CD14-positive monocyte (primary cell): ENCODE measurements at regions not wholly inside any gene's neighbourhood (a gene's known extent, or its start where the extent isn't known, plus 50 kb on each side); places are given as distances from the start of the nearest gene placed in this dataset.

Experiments
- DNase-seq, 3 donors: peaks; one replicate each; pipeline ENCODE4 v3.0.0-alpha.2; 2011 to 2022
- H2AFZ ChIP-seq: 2 replicates; pipeline ENCODE4 v1.6.0; 2012; ENCODE audit warnings: mild to moderate bottlenecking, low read depth, low read length, inconsistent platforms; ENCODE audit not compliant: insufficient read depth, poor library complexity, severe bottlenecking
- H3K27ac ChIP-seq, 2 donors: 1 replicate in 1 of 2; 2 replicates in 1 of 2; pipeline ENCODE4 v1.5.1; 2012 to 2013; ENCODE audit warnings: low read length in 2 of 2, control low read depth in 1 of 2, inconsistent platforms in 1 of 2, low read depth in 1 of 2, mild to moderate bottlenecking in 1 of 2
- H3K27me3 ChIP-seq, 2 donors: one replicate each; pipeline versions ENCODE4 v1.6.0 to v1.6.1; 2011 to 2013; ENCODE audit warnings: low read length in 2 of 2; ENCODE audit not compliant: control insufficient read depth in 2 of 2, insufficient read depth in 2 of 2
- H3K36me3 ChIP-seq, 2 donors: replicated peaks in 1 of 2; 1 replicate in 1 of 2; 2 replicates in 1 of 2; pipeline versions ENCODE4 v1.5.1 to v1.6.1; 2012 to 2013; ENCODE audit warnings: low read length in 2 of 2, control low read depth in 1 of 2, inconsistent platforms in 1 of 2, mild to moderate bottlenecking in 1 of 2; ENCODE audit not compliant: insufficient read depth in 2 of 2, control insufficient read depth in 1 of 2
- H3K4me1 ChIP-seq, 2 donors: 1 replicate in 1 of 2; 2 replicates in 1 of 2; pipeline versions ENCODE4 v1.5.1 to v1.6.1; 2012 to 2013; ENCODE audit warnings: low read length in 2 of 2, control low read depth in 1 of 2, inconsistent platforms in 1 of 2, mild to moderate bottlenecking in 1 of 2, moderate library complexity in 1 of 2; ENCODE audit not compliant: insufficient read depth in 2 of 2, control insufficient read depth in 1 of 2
- H3K4me2 ChIP-seq: replicated peaks from 2 replicates; pipeline ENCODE3; 2012; ENCODE audit warnings: low read length, moderate library complexity, mild to moderate bottlenecking; ENCODE audit not compliant: poor library complexity, severe bottlenecking; ENCODE audit errors: extremely low read depth
- H3K4me3 ChIP-seq, 3 experiments: fragments of 200-600 bp in 1 of 3; sonication (generic) in 1 of 3; replicated peaks in 1 of 3; 1 replicate in 2 of 3; 2 replicates in 1 of 3; pipeline ENCODE4 v1.5.1; 2011 to 2013; ENCODE audit warnings: low read length in 3 of 3, mild to moderate bottlenecking in 3 of 3, control low read depth in 2 of 3, low read depth in 2 of 3, inconsistent platforms in 1 of 3, moderate library complexity in 1 of 3
- H3K79me2 ChIP-seq: 2 replicates; pipeline ENCODE4 v1.6.0; 2012; ENCODE audit warnings: mild to moderate bottlenecking, control low read depth, inconsistent platforms, low read length, moderate library complexity; ENCODE audit not compliant: insufficient read depth
- H3K9ac ChIP-seq: 2 replicates; pipeline ENCODE4 v1.6.0; 2017; ENCODE audit warnings: low read length, mild to moderate bottlenecking; ENCODE audit not compliant: insufficient read depth, poor library complexity, severe bottlenecking
- H3K9me3 ChIP-seq, 2 donors: replicated peaks in 1 of 2; 1 replicate in 1 of 2; 2 replicates in 1 of 2; pipeline versions ENCODE4 v1.5.1 to v1.6.1; 2012 to 2013; ENCODE audit warnings: low read length in 2 of 2, control low read depth in 1 of 2; ENCODE audit not compliant: control insufficient read depth in 1 of 2, insufficient read depth in 1 of 2
- H4K20me1 ChIP-seq: 2 replicates; pipeline ENCODE4 v1.6.0; 2012; ENCODE audit warnings: mild to moderate bottlenecking, low read length, control low read depth, moderate library complexity; ENCODE audit not compliant: insufficient read depth
- H3K27ac Mint-ChIP-seq, 7 donors: one replicate each; pipeline ENCODE4 v1.8.0; 2020; ENCODE audit warnings: mild to moderate bottlenecking in 7 of 7, mixed read lengths in 7 of 7, moderate library complexity in 6 of 7, inconsistent platforms in 2 of 7
- H3K27me3 Mint-ChIP-seq, 3 donors: one replicate each; pipeline ENCODE4 v1.8.0; 2021 to 2022; ENCODE audit warnings: low read depth in 3 of 3, mild to moderate bottlenecking in 3 of 3, mixed read lengths in 3 of 3, moderate library complexity in 3 of 3, inconsistent platforms in 1 of 3
- H3K36me3 Mint-ChIP-seq, 2 donors: one replicate each; pipeline ENCODE4 v1.8.0; 2020; ENCODE audit warnings: mixed read lengths in 2 of 2, inconsistent platforms in 1 of 2, mild to moderate bottlenecking in 1 of 2
- H3K4me1 Mint-ChIP-seq: one replicate; pipeline ENCODE4 v1.8.0; 2020; ENCODE audit warnings: mild to moderate bottlenecking, mixed read lengths
- H3K4me3 Mint-ChIP-seq, 2 donors: one replicate each; pipeline ENCODE4 v1.8.0; 2020; ENCODE audit warnings: mild to moderate bottlenecking in 2 of 2, mixed read lengths in 2 of 2, moderate library complexity in 1 of 2
- H3K9me3 Mint-ChIP-seq, 7 donors: one replicate each; pipeline ENCODE4 v1.8.0; 2020 to 2022; ENCODE audit warnings: mixed read lengths in 7 of 7, mild to moderate bottlenecking in 6 of 7, moderate library complexity in 6 of 7, inconsistent platforms in 2 of 7
- CTCF ChIP-seq: fragments of 200-600 bp; IDR thresholded peaks from one replicate; pipeline ENCODE4 v1.8.0; 2022; ENCODE audit warnings: antibody characterized with exemption, mild to moderate bottlenecking
- WGBS: methylation state at CpG from one replicate; pipeline ENCODE4 v1.1.5; 2013; ENCODE audit warnings: missing lambda C conversion rate; ENCODE audit not compliant: insufficient coverage; 5-methylcytosine and 5-hydroxymethylcytosine counted together
- intact Hi-C, 2 donors: fragments of 100-400 bp; cut with micrococcal nuclease; formaldehyde crosslinking; loops; one replicate each; pipeline versions ENCODE4 v1.15.0 to v1.15.1; 2023

- Histone ChIP-seq H4K20me1 (no peaks in the 10 kb centered on the region), H3K36me3 (no peaks in the 10 kb centered on the region), H2AFZ (no peak overlapping the region), H3K4me1 (no peaks in the 10 kb centered on the region), H3K27me3 (no peaks in the 10 kb centered on the region), H3K9me3 (peaks cover 4 to 8% of the 10 kb centered on the region in 2 donors), H3K4me3 (no peak overlapping the region), H3K79me2 (no peaks in the 10 kb centered on the region), H3K4me2 (no peak overlapping the region), H3K27ac (no peak overlapping the region), H3K9ac (no peak overlapping the region)
- no peak for DNase-seq
- Mint-ChIP-seq H3K27me3 (peaks cover 0 to 2% (median 0%) of the 10 kb centered on the region in 3 donors), H3K9me3 (peaks cover 3 to 21% (median 8%) of the 10 kb centered on the region in 7 donors), H3K4me3 (no peak overlapping the region), H3K36me3 (no peaks in the 10 kb centered on the region), H3K27ac (no peak overlapping the region), H3K4me1 (no peaks in the 10 kb centered on the region)
- intact Hi-C loops, result no loop called here
- no CpG with 5 or more reads among the region's 9 CpGs for WGBS
- TF ChIP-seq CTCF, result no peak
Observed at GRCh38 chr5:4243479-4244264, 648.0 kb downstream of the IRX1 start.

GRCh38 chr5:4244306-4244705, 648.7 kb downstream of the IRX1 start:
- no peak overlapping the region for H2AFZ ChIP-seq

More at GRCh38 chr5:4244306-4244705, 648.7 kb downstream of the IRX1 start:
- Mint-ChIP-seq H3K4me3 (no peak overlapping the region), H3K4me1 (no peaks in the 10 kb centered on the region), H3K36me3 (no peaks in the 10 kb centered on the region), H3K27ac (no peak overlapping the region), H3K27me3 (peaks cover 0 to 2% (median 0%) of the 10 kb centered on the region in 3 donors), H3K9me3 (peaks cover 3 to 21% (median 8%) of the 10 kb centered on the region in 7 donors)
- Histone ChIP-seq H3K36me3 (no peaks in the 10 kb centered on the region), H3K4me1 (no peaks in the 10 kb centered on the region), H3K9ac (no peak overlapping the region), H3K4me2 (no peak overlapping the region), H3K79me2 (no peaks in the 10 kb centered on the region), H4K20me1 (no peaks in the 10 kb centered on the region), H3K4me3 (no peak overlapping the region), H3K9me3 (peaks cover 4 to 8% of the 10 kb centered on the region in 2 donors), H3K27ac (no peak overlapping the region), H3K27me3 (no peaks in the 10 kb centered on the region)
- WGBS, result no CpG with 5 or more reads among the region's 9 CpGs
- intact Hi-C loops, result no loop called here
- TF ChIP-seq CTCF, result no peak
- no peak for DNase-seq
